BLaER1 treated with 17β-estradiol and CSF1 and Interleukin-3, amounts not matched to agents 10 nM and 100 nM (cell line): ENCODE measurements at regions not wholly inside any gene's neighbourhood (a gene's known extent, or its start where the extent isn't known, plus 50 kb on each side); places are given as distances from the start of the nearest gene placed in this dataset.
"Not testable (repeated sequence)": the region's sequence is repeated elsewhere in the genome, so short reads cannot be mapped to it uniquely, and the experiment has no call there.

Source experiments
- H3K27ac ChIP-seq, 11 experiments: shearing (Covaris generic); formaldehyde crosslinking; 2 replicates each; pipeline ENCODE4 v1.8.1; 2022
- H3K27me3 ChIP-seq, 11 experiments: shearing (Covaris generic); formaldehyde crosslinking; 2 replicates each; pipeline ENCODE4 v1.8.1; 2022
- H3K36me3 ChIP-seq, 11 experiments: shearing (Covaris generic); formaldehyde crosslinking; 2 replicates each; pipeline ENCODE4 v1.8.1; 2022
- H3K4me1 ChIP-seq, 10 experiments: shearing (Covaris generic); formaldehyde crosslinking; 2 replicates each; pipeline ENCODE4 v1.8.1; 2022
- H3K4me2 ChIP-seq, 11 experiments: shearing (Covaris generic); formaldehyde crosslinking; 2 replicates each; pipeline ENCODE4 v1.8.1; 2022
- H3K4me3 ChIP-seq, 10 experiments: shearing (Covaris generic); formaldehyde crosslinking; 2 replicates each; pipeline ENCODE4 v1.8.1; 2022
- H3K9ac ChIP-seq, 11 experiments: shearing (Covaris generic); formaldehyde crosslinking; 2 replicates each; pipeline ENCODE4 v1.8.1; 2022
- H3K9me3 ChIP-seq, 11 experiments: shearing (Covaris generic); formaldehyde crosslinking; replicated peaks in 1 of 11; 2 replicates each; pipeline ENCODE4 v1.8.1; 2022
- H4K20me1 ChIP-seq, 11 experiments: shearing (Covaris generic); formaldehyde crosslinking; 2 replicates each; pipeline ENCODE4 v1.8.1; 2022
- Cebpa-rat ChIP-seq, 11 experiments: shearing (Covaris generic); IDR thresholded peaks; 2 replicates each; pipeline ENCODE4 v1.8.1; 2022

DNA sequence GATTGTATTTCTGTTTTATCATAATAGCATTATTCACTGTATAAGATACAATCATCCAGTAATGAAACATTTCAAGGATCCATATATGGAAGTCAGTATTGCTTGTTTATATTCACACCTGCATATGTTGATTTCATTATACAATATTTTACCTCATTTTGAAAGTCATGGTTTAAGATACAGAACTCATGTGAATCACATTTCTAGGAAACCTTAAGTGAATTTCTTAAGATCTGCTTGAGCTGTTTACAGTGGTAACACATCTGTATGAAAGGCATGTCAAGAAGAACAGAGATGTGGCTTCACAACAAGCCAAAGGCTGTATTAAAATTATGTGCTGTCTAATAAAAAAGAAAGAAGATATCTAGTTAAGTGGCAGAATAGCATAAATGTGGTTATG, 153.2 kb upstream of the METTL14 start:
- H3K27ac ChIP-seq = not testable (repeated sequence)

DNA sequence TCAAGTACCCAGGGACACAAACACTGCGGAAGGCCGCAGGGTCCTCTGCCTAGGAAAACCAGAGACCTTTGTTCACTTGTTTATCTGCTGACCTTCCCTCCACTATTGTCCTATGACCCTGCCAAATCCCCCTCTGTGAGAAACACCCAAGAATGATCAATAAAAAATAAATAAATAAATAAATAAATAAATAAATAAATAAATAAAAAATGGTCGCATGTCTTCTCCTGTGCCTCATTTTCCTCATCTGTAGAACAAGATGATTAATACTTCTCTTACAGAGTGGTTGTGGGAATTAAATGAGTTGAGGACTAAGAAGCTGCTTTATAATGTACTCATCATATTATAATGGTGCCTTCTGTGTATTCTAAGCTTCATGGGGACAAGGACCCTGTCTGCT, 149.4 kb upstream of the METTL14 start:
- H3K36me3 ChIP-seq, H3K27me3 ChIP-seq, H3K27ac ChIP-seq, H3K4me1 ChIP-seq, H3K4me3 ChIP-seq, H3K4me2 ChIP-seq, H4K20me1 ChIP-seq, H3K9me3 ChIP-seq, H3K9ac ChIP-seq: not testable (repeated sequence)

More for the DNA sequence above, 153.2 kb upstream of the METTL14 start:
- not testable (repeated sequence) for H3K4me3 ChIP-seq, H3K9me3 ChIP-seq, H4K20me1 ChIP-seq, H3K9ac ChIP-seq, H3K4me2 ChIP-seq, H3K4me1 ChIP-seq, H3K27me3 ChIP-seq, H3K36me3 ChIP-seq

DNA sequence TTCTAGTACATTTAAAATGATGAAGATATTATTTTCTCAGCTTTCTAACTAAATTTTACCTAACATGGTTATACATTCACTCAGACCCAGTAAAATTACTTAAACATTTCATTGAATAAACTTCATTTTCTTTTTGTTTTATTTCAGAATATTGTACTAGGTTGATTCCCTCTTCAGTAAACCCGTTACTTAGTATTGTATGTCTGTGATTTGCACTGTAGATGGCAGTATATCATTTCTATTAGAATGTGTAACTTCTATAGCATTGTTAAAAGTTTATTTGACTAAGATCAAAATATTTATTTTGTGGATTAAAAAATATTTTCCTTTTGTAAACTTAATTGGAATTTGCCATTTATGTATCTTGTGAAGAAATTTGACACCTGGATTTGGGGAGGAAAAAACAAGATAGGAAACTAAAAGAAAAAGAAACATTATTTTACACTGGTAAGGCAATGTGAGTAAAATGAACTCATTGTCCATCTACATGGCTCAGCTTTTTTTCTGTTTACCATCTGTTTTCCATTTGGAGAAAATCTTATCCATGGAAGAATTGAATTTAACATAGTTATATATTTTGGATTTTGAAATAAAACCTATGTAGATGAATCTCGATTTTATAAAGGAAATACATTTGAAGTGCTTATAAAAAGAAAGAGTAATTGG, 145.6 kb upstream of the METTL14 start:
- H3K27me3 ChIP-seq, H3K9ac ChIP-seq, H3K9me3 ChIP-seq, H4K20me1 ChIP-seq, H3K27ac ChIP-seq, H3K4me3 ChIP-seq, H3K4me1 ChIP-seq, H3K4me2 ChIP-seq, H3K36me3 ChIP-seq: not testable (repeated sequence)

DNA sequence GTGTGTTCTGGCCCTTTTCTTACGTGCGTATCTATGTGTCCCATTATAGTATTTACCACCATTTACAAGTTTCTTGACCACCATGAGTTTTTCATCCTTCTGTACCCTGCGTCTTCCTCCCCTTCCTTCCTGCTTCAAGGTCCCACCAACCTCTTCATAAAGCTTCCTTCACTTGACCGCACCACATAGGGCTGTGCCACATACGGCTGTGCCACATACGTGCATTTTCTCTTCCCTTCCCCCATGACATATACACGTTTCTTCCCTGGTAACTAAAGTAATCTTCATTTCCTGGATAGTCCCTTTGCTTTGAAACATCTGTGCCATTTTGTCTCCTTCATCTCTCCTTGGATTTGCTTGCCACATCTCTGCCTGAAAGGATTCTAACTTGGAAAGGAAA, 128.6 kb upstream of the METTL14 start:
- H3K27ac ChIP-seq, H3K4me1 ChIP-seq, H4K20me1 ChIP-seq, H3K4me3 ChIP-seq, H3K27me3 ChIP-seq, H3K36me3 ChIP-seq, H3K9ac ChIP-seq, H3K4me2 ChIP-seq, H3K9me3 ChIP-seq: not testable (repeated sequence)

DNA sequence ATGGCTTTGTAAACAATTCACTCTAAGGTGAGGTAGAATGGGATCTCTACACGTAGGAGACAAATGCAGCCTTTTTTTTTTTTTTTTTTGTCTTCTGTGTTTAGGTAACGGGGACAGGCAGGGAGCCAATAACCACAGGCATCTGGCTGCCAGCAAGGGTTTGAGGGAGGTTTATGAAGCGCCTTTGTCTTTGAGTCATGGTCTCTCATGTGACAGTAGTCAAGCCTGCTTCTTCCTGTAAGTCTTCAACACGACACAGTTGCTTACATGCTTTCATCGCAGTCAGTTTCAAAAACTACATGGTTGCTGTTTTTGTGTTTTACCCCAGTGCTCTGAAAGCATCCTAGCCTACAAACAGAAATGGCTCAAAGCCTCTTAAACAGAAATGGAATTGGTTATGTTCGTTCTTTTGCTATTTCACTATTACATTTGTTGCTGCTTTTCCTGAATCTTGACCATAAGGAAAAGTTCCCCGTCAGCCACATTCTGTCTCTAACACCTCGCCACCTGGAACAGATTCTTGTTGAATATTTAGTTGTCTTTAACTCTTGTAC, 127.8 kb upstream of the METTL14 start:
- Histone ChIP-seq H3K27ac (no peak overlapping the region), H3K4me2 (no peak overlapping the region), H3K36me3 (no peaks in the 10 kb centered on the region), H3K27me3 (no peaks in the 10 kb centered on the region), H4K20me1 (no peaks in the 10 kb centered on the region), H3K9ac (no peak overlapping the region), H3K4me3 (no peak overlapping the region), H3K9me3 (no peaks in the 10 kb centered on the region), H3K4me1 (no peaks in the 10 kb centered on the region)
- TF ChIP-seq Cebpa-rat (IDR thresholded peaks at IDR 0.05) = no peak

DNA sequence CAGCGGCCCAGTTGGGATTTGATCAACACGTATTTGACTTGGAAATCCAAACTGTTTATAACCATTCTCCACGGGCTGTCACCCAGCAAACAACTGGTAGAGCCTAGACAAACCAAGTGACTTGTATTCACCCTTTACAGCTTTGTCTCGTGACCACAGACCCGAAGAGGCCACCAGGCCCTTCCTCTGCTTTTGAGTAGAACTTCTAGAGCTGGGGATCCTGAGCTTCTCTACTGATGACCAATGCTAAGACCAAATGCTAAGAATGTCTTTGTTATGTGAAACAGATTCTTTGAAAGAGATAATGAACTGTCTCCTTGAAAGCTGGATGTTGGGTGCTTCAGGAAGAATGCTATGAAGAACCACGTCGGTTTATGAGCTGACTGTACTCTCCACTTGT, 127.0 kb upstream of the METTL14 start:
- not testable (repeated sequence) for H3K36me3 ChIP-seq, H3K4me2 ChIP-seq, H3K4me1 ChIP-seq, H4K20me1 ChIP-seq, H3K27ac ChIP-seq, H3K27me3 ChIP-seq, H3K4me3 ChIP-seq, H3K9ac ChIP-seq, H3K9me3 ChIP-seq

DNA sequence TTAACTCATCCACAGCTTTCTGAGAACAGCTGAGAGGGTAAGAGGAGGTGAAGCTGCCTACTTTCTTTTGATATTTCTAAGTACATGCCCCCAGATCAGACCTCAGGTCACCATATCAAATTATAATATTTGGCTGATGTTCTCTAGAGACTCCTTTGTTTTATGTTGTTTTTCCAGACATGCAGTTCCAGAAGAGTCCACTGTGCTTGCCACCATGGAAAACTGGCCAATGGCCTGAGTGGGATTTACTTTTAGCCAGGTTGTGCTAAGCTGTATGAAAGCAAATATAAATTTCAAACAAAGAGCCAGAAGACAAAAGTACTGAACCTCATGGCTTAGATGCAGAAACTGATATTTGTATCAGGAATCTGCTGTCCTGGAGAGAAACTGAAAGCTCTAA, 123.6 kb upstream of the METTL14 start:
- H3K9me3 ChIP-seq, H3K36me3 ChIP-seq, H3K4me2 ChIP-seq, H3K4me3 ChIP-seq, H3K27me3 ChIP-seq, H4K20me1 ChIP-seq, H3K27ac ChIP-seq, H3K9ac ChIP-seq: not testable (repeated sequence)
- H3K4me1 ChIP-seq = peaks cover 12 to 20% (median 13%) of the 10 kb centered on the region in 10 experiments

DNA sequence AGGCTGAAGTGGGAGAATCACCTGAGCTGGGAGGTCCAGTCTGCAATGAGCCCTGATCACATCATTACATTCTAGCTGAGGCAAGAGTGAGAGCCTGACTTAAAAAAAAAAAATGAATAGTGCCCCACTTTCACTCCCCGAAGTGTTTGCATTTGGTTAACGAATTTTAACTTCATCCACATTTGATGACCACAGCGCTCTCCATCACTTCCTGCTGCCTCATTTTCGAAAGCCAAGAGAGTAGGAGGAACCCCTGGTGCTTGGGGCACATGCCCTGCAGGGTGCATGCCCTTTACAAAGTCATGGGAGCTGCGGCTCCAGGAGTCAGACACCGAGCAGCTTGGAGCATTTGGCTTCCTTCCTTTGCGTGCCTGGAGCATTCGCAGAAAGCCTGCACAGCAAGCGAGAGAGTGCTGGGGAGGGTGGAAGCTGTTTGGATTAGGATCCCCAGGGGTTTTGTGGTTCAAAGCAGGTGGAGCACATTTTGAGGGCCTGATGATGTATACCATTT, 119.1 kb upstream of the METTL14 start:
- not testable (repeated sequence) for H3K9me3 ChIP-seq, H3K36me3 ChIP-seq, H4K20me1 ChIP-seq, H3K4me3 ChIP-seq, H3K27me3 ChIP-seq, H3K9ac ChIP-seq
- Histone ChIP-seq H3K4me1 (peaks cover 12 to 30% (median 16%) of the 10 kb centered on the region in 10 experiments), H3K4me2 (peak overlapping the region; percentile 53 to 76 (median 64)), H3K27ac (peak overlapping the region in 1 of 11 experiments; percentile 0; a peak in 2 of 22 replicates)

DNA sequence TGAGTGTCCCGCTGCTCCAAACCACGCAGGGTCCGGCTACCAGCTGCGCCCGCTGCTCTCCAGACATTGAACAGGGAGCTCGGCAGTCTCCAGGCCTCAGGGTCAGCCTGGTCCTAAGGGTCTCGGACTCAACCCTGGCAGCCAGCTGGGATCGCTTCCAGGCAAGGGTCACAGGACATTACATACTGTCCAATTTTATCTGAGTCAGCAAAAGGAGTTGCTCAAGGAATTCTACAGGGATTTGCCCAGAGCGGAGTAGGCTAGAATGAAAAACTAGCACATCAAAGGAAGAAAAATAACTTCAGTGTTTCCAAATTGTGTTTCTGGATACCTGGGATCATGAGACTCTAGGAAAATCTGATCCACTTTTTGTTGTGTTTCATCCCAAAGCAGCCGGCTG, 112.2 kb upstream of the METTL14 start:
- not testable (repeated sequence) for H3K4me3 ChIP-seq, H3K27ac ChIP-seq, H4K20me1 ChIP-seq, H3K27me3 ChIP-seq, H3K4me2 ChIP-seq, H3K4me1 ChIP-seq, H3K9me3 ChIP-seq, H3K9ac ChIP-seq, H3K36me3 ChIP-seq

DNA sequence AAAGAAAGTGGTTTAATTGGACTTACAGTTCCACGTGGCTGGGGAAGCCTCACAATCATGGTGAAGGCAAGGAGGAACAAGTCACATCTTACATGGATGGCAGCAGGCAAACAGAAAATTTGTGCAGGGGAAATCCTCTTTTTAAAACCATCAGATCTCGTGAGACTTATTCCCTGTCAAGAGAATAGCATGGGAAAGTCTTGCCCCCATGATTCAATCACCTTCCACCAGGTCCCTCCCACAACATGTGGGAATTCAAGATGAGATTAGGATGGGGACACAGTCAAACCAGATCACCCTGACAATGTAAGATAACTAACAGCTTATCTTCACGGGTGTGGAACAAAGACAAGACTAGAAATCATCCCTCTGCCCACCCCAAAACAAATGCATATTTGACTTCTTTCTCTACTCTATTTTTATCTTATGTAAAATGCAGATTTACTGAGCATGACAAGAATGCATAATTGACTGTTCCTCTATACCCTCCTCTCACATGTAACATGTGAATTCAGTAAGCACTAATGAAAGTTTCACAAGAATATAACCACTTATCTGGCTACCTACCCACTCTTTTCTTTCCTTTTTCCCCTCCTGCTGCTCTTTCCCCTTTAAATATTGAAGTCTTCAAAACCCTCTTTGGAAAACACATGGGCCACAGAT, 110.8 kb upstream of the METTL14 start:
- not testable (repeated sequence) for H3K9ac ChIP-seq, H3K27ac ChIP-seq, H3K4me1 ChIP-seq, H3K4me2 ChIP-seq, H3K27me3 ChIP-seq, H4K20me1 ChIP-seq, H3K4me3 ChIP-seq, H3K9me3 ChIP-seq, H3K36me3 ChIP-seq

DNA sequence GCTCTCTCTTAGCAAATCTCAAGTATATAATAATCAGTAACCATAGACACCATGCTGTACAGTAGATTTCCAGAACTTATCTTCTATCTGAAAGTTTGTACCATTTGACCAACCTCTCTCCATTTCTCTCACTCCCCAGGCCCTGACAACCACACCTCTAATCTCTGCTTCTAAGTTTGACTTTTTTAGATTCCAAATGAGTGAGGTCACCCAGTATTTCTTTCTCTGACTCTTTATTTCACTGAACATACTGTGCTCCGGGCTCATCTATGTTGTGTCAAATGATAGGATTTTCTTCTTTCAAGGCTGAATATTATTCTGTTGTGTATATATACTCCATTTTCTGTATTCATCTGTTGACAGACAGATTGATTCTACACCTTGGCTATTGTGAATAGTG, 110.1 kb upstream of the METTL14 start:
- H3K9ac ChIP-seq, H3K4me3 ChIP-seq, H3K27me3 ChIP-seq, H3K9me3 ChIP-seq, H3K4me2 ChIP-seq, H4K20me1 ChIP-seq, H3K27ac ChIP-seq, H3K4me1 ChIP-seq, H3K36me3 ChIP-seq: not testable (repeated sequence)

DNA sequence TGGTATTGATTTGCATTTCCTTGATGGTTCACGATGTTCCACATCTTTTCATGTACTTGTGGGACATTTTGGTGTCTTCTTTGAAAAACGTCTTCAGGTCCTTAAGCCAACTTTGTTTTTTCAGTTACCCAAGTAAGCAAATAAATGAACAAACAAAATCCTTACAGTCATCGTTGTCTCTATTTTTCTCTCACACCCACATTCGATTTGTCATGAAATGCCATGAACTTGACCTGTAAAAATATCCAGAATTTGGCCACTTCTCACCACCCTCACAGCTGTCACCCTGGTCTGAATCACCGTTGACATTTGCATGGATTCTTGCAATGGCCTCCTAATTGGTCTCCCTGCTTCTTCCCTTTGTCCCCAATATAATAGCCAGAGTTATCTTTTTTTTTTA, 109.5 kb upstream of the METTL14 start:
- not testable (repeated sequence) for H3K9me3 ChIP-seq, H4K20me1 ChIP-seq, H3K4me2 ChIP-seq, H3K27ac ChIP-seq, H3K36me3 ChIP-seq, H3K4me1 ChIP-seq, H3K9ac ChIP-seq, H3K27me3 ChIP-seq, H3K4me3 ChIP-seq

DNA sequence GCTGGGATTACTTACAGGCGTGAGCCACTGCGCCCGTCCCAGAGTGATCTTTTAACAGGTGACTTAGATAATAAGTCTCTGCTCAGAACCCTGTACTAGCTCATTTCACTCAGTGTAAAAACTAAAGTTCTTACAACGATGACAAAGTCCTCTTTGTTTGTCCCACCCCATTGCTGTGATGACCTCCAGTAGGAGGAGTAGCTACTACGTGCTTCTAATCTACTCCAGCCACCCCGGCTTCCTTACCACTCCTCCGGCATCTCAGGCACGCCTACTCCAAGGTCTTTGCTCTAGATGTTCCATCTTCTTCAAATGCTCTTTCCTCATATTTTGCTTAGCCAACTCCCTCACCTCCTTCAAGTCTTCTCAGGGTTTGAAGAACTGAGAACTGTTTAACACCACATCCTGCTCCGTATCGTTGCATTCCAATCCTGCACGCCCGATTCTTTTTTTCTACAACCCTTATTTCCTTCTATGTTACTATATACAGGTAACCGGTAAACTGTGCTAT, 108.4 kb upstream of the METTL14 start:
- not testable (repeated sequence) for H4K20me1 ChIP-seq, H3K9me3 ChIP-seq, H3K27me3 ChIP-seq, H3K4me1 ChIP-seq, H3K4me3 ChIP-seq, H3K27ac ChIP-seq, H3K9ac ChIP-seq, H3K4me2 ChIP-seq, H3K36me3 ChIP-seq
